WTC11 (cell line): ENCODE measurements at regions not wholly inside any gene's neighbourhood (a gene's known extent, or its start where the extent isn't known, plus 50 kb on each side); places are given as distances from the start of the nearest gene placed in this dataset.
"Not testable (repeated sequence)": the region's sequence is repeated elsewhere in the genome, so short reads cannot be mapped to it uniquely, and the experiment has no call there.

Source experiments
- ATAC-seq: fragments of 200-7000 bp; cut with Tn5 transposase; 2 replicates; pipeline ENCODE4 v1.10.0; 2021; ENCODE audit warnings: mild to moderate bottlenecking, moderate library complexity
- CTCF ChIA-PET: fragments of 300-600 bp; sonication (Branson Sonifier 250); formaldehyde crosslinking; loops from one replicate; lab custom pipeline; 2021; ENCODE audit warnings: antibody characterized with exemption; lab: Charles Lee
- POLR2A ChIA-PET: fragments of 350-600 bp; sonication (Branson Sonifier 250); formaldehyde crosslinking; loops from one replicate; lab custom pipeline; 2021; ENCODE audit warnings: antibody characterized with exemption; lab: Charles Lee
- DNase-seq: peaks from one replicate; pipeline ENCODE4 v3.0.0; 2021; ENCODE audit warnings: low spot score
- H3K27ac Mint-ChIP-seq: 2 replicates; pipeline ENCODE4 v1.8.0; 2021; ENCODE audit warnings: mixed read lengths
- H3K27me3 Mint-ChIP-seq: 2 replicates; pipeline ENCODE4 v1.8.0; 2021; ENCODE audit warnings: low read depth, mild to moderate bottlenecking, moderate library complexity, mixed read lengths
- H3K36me3 Mint-ChIP-seq: 2 replicates; pipeline ENCODE4 v1.8.0; 2021; ENCODE audit warnings: mixed read lengths
- H3K4me1 Mint-ChIP-seq: 2 replicates; pipeline ENCODE4 v1.8.0; 2022; ENCODE audit warnings: mixed read lengths
- H3K4me3 Mint-ChIP-seq: 2 replicates; pipeline ENCODE4 v1.8.0; 2021; ENCODE audit warnings: mild to moderate bottlenecking, moderate library complexity, mixed read lengths
- H3K9me3 Mint-ChIP-seq: 2 replicates; pipeline ENCODE4 v1.8.0; 2021; ENCODE audit warnings: mixed read lengths
- AFF4 ChIP-seq: sonication (generic); formaldehyde crosslinking; IDR thresholded peaks from 2 replicates; pipeline ENCODE4 v1.8.1; 2023; ENCODE audit warnings: mild to moderate bottlenecking, missing genetic modification reagents, borderline replicate concordance
- AR ChIP-seq: fragments of 250-450 bp; sonication (Bioruptor Pico); IDR thresholded peaks from 2 replicates; pipeline ENCODE4 v1.9.0; 2021; ENCODE audit warnings: mild to moderate bottlenecking
- CDX4 ChIP-seq: fragments of 250-450 bp; sonication (Bioruptor Pico); IDR thresholded peaks from 2 replicates; pipeline ENCODE4 v1.9.0; 2021; ENCODE audit warnings: moderate library complexity, mild to moderate bottlenecking, inconsistent platforms, borderline replicate concordance
- ESRRA ChIP-seq: sonication (generic); formaldehyde crosslinking; IDR thresholded peaks from 2 replicates; pipeline ENCODE4 v1.8.1; 2022; ENCODE audit warnings: mild to moderate bottlenecking, missing genetic modification reagents, borderline replicate concordance
- ETV6 ChIP-seq: sonication (generic); formaldehyde crosslinking; IDR thresholded peaks from 2 replicates; pipeline ENCODE4 v1.8.1; 2022; ENCODE audit warnings: mild to moderate bottlenecking, missing genetic modification reagents
- HMGXB4 ChIP-seq: sonication (generic); formaldehyde crosslinking; IDR thresholded peaks from 2 replicates; pipeline ENCODE4 v1.8.1; 2023; ENCODE audit warnings: mild to moderate bottlenecking, moderate library complexity, missing genetic modification reagents
- JUN ChIP-seq: sonication (generic); formaldehyde crosslinking; IDR thresholded peaks from 2 replicates; pipeline ENCODE4 v1.8.0; 2023; ENCODE audit warnings: mild to moderate bottlenecking, missing genetic modification reagents
- MAX ChIP-seq: sonication (generic); formaldehyde crosslinking; IDR thresholded peaks from 2 replicates; pipeline ENCODE4 v1.8.0; 2022; ENCODE audit warnings: mild to moderate bottlenecking, missing genetic modification reagents
- MXD4 ChIP-seq: fragments of 250-450 bp; sonication (Bioruptor Pico); IDR thresholded peaks from 2 replicates; pipeline ENCODE4 v1.8.0; 2021; ENCODE audit warnings: mild to moderate bottlenecking, moderate library complexity, borderline replicate concordance
- NFATC4 ChIP-seq: fragments of 250-450 bp; sonication (Bioruptor Pico); IDR thresholded peaks from 2 replicates; pipeline ENCODE4 v1.9.0; 2021; ENCODE audit warnings: mild to moderate bottlenecking
- NR2C2 ChIP-seq: sonication (generic); formaldehyde crosslinking; IDR thresholded peaks from 2 replicates; pipeline ENCODE4 v1.8.0; 2022; ENCODE audit warnings: mild to moderate bottlenecking, missing genetic modification reagents
- PREB ChIP-seq: sonication (generic); formaldehyde crosslinking; IDR thresholded peaks from 2 replicates; pipeline ENCODE4 v1.8.1; 2022; ENCODE audit warnings: mild to moderate bottlenecking, missing genetic modification reagents, moderate library complexity, borderline replicate concordance
- PRRX2 ChIP-seq: fragments of 250-450 bp; sonication (Bioruptor Pico); IDR thresholded peaks from 2 replicates; pipeline ENCODE4 v1.8.0; 2021; ENCODE audit warnings: mild to moderate bottlenecking
- SMAD4 ChIP-seq: sonication (generic); formaldehyde crosslinking; IDR thresholded peaks from 2 replicates; pipeline ENCODE4 v1.8.0; 2022; ENCODE audit warnings: mild to moderate bottlenecking, missing genetic modification reagents
- ZBTB21 ChIP-seq: sonication (generic); formaldehyde crosslinking; IDR thresholded peaks from 2 replicates; pipeline ENCODE4 v1.8.1; 2023; ENCODE audit warnings: mild to moderate bottlenecking, missing genetic modification reagents, borderline replicate concordance
- ZNF138 ChIP-seq: sonication (generic); formaldehyde crosslinking; conservative IDR thresholded peaks from 2 replicates; pipeline ENCODE4 v1.8.1; 2022; ENCODE audit warnings: mild to moderate bottlenecking, moderate library complexity, missing genetic modification reagents
- ZNF232 ChIP-seq: sonication (generic); formaldehyde crosslinking; IDR thresholded peaks from 2 replicates; pipeline ENCODE4 v1.8.0; 2022; ENCODE audit warnings: mild to moderate bottlenecking, missing genetic modification reagents
- ZNF263 ChIP-seq: sonication (generic); formaldehyde crosslinking; IDR thresholded peaks from 2 replicates; pipeline ENCODE4 v1.8.1; 2022; ENCODE audit warnings: low read depth, mild to moderate bottlenecking, moderate library complexity, missing genetic modification reagents
- ZNF396 ChIP-seq: fragments of 250-450 bp; sonication (Bioruptor Pico); IDR thresholded peaks from 2 replicates; pipeline ENCODE4 v1.8.0; 2021; ENCODE audit warnings: mild to moderate bottlenecking, moderate library complexity, borderline replicate concordance
- ZSCAN18 ChIP-seq: fragments of 250-450 bp; sonication (Bioruptor Pico); IDR thresholded peaks from 2 replicates; pipeline ENCODE4 v2.1.2; 2022; ENCODE audit warnings: mild to moderate bottlenecking, moderate library complexity

- TF ChIP-seq HMGXB4: no peak
- TF ChIP-seq NR2C2 (CRISPR knock-in tag): no peak
- TF ChIP-seq ZSCAN18 (CRISPR knock-in tag): no peak
- TF ChIP-seq PREB (CRISPR knock-in tag): no peak
- no peak for TF ChIP-seq MAX (CRISPR knock-in tag)
- TF ChIP-seq MXD4 (CRISPR knock-in tag): no peak
- TF ChIP-seq CDX4 (CRISPR knock-in tag): no peak
- TF ChIP-seq PRRX2 (CRISPR knock-in tag): no peak
- no peak for TF ChIP-seq NFATC4
- no peak for TF ChIP-seq ZBTB21 (CRISPR knock-in tag)
- no peak for TF ChIP-seq ZNF396 (CRISPR knock-in tag)
- no peak for TF ChIP-seq ETV6
- no peak for TF ChIP-seq ZNF263 (CRISPR knock-in tag)
- TF ChIP-seq ESRRA (CRISPR knock-in tag): no peak
- no peak for TF ChIP-seq ZNF138
- no peak for TF ChIP-seq JUN
- no peak for TF ChIP-seq SMAD4 (CRISPR knock-in tag)
- no peak for TF ChIP-seq AFF4 (CRISPR knock-in tag)
- TF ChIP-seq ZNF232: no peak
- TF ChIP-seq AR (CRISPR knock-in tag): no peak
- H3K9me3 Mint-ChIP-seq: peaks cover 7% of the 10 kb centered on the region
- ChIA-PET POLR2A (interaction anchor here (0.6 kb wide), 1 partner anchor 83 kb away, joined by 3 read pairs; no protein-coding TSS in a partner anchor), CTCF (no interaction called here)
- no peak overlapping the region for H3K4me3 Mint-ChIP-seq
- no peaks in the 10 kb centered on the region for H3K4me1 Mint-ChIP-seq
- H3K27me3 Mint-ChIP-seq: no peaks in the 10 kb centered on the region
- no peak overlapping the region for H3K27ac Mint-ChIP-seq
- H3K36me3 Mint-ChIP-seq: no peaks in the 10 kb centered on the region
- DNase-seq (no peak), ATAC-seq (no peak)
Observed at GRCh38 chrX:127702527-127702926, 349.7 kb downstream of the ACTRT1 start.

GRCh38 chrX:127662942-127663341 is 389.3 kb downstream of the ACTRT1 start:
- ATAC-seq, H3K4me3 Mint-ChIP-seq, DNase-seq, H3K27me3 Mint-ChIP-seq, H3K36me3 Mint-ChIP-seq, H3K27ac Mint-ChIP-seq, POLR2A ChIA-PET, CTCF ChIA-PET, H3K4me1 Mint-ChIP-seq: not testable (repeated sequence)
- H3K9me3 Mint-ChIP-seq: peaks cover 13% of the 10 kb centered on the region
